ENCODE measurements at regions not wholly inside any gene's neighbourhood (a gene's known extent, or its start where the extent isn't known, plus 50 kb on each side); places are given as distances from the start of the nearest gene placed in this dataset.
A peak's percentile ranks its signal among the peaks of the same experiment; 100 is the strongest.
"Not testable (repeated sequence)": the region's sequence is repeated elsewhere in the genome, so short reads cannot be mapped to it uniquely, and the experiment has no call there.

- DNase-seq; H3K4me3 Mint-ChIP-seq; H3K36me3 Mint-ChIP-seq (ENCODE audit: low read depth); H3K27me3 Mint-ChIP-seq (ENCODE audit: low read depth, poor library complexity); H3K27ac Mint-ChIP-seq: not testable (repeated sequence)
- peaks cover 11% of the 10 kb centered on the region for H3K9me3 Mint-ChIP-seq
- peaks cover 24% of the 10 kb centered on the region for H3K4me1 Mint-ChIP-seq
These were observed 71.0 kb downstream of the DAPL1 start for GRCh38 chr2:158866082-158866481.

DNA sequence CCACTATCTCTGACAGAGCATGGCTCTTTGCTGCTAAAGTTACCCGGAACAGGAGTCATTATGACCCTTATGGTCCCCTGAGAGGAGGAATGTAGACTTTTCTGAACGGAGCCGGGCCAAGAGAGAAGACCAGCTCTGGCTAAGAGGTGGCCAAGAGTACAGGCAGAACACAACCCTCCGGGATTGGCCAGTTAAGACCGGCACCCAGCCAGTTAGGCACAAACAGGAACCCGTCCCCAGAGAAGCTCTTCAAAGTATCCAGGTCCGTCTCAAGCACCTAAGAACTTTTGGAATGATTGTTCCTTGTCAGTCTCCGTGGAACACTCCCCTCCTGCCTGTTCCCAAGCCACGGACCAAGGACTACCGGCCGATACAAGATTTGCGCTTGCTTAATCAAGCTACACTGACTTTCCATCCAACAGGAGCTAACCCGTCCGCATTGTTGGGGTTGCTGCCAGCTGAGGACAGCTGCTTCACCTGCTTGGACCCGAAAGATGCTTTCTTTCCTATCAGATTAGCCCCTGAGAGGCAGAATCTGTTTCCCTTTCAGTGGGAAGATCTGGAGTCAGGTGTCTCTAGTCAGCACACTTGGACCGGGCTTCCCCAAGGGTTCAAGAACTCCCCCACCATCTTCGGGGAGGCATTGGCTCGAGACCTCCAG is 72.5 kb downstream of the DAPL1 start:
- H3K9me3 Mint-ChIP-seq: peaks cover 10% of the 10 kb centered on the region
- H3K27ac Mint-ChIP-seq: peak overlapping the region; percentile 87
- not testable (repeated sequence) for H3K4me3 Mint-ChIP-seq; DNase-seq; H3K27me3 Mint-ChIP-seq (ENCODE audit: low read depth, poor library complexity); H3K36me3 Mint-ChIP-seq (ENCODE audit: low read depth)
- peaks cover 24% of the 10 kb centered on the region for H3K4me1 Mint-ChIP-seq

- not testable (repeated sequence) for H3K36me3 Mint-ChIP-seq (ENCODE audit: low read depth); H3K27me3 Mint-ChIP-seq (ENCODE audit: low read depth, poor library complexity)
- peaks cover 24% of the 10 kb centered on the region for H3K4me1 Mint-ChIP-seq
These were observed 73.3 kb downstream of the DAPL1 start for GRCh38 chr2:158868386-158868785.

DNA sequence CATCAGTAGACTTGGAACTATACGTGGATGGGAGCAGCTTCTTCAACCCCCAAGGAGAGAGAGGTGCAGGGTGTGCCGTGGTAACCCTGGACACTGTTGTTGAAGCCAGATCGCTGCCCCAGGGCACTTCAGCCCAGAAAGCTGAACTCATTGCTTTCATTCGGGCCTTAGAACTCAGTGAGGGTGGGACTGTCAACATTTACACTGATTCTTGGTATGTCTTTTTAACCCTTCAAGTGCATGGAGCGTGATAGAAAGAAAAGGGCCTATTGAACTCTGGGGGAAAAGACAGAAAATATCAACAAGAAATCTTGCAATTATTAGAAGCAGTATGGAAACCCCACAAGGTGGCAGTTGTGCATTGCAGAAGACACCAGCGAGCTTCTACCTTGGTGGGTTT is 74.0 kb downstream of the DAPL1 start:
- Mint-ChIP-seq H3K9me3 (peaks cover 10% of the 10 kb centered on the region), H3K4me1 (peaks cover 24% of the 10 kb centered on the region)
- H3K36me3 Mint-ChIP-seq (ENCODE audit: low read depth); DNase-seq; H3K27ac Mint-ChIP-seq; H3K27me3 Mint-ChIP-seq (ENCODE audit: low read depth, poor library complexity); H3K4me3 Mint-ChIP-seq: not testable (repeated sequence)

More at GRCh38 chr2:158868386-158868785, 73.3 kb downstream of the DAPL1 start:
- not testable (repeated sequence) for H3K27ac Mint-ChIP-seq, DNase-seq, H3K4me3 Mint-ChIP-seq
- peaks cover 10% of the 10 kb centered on the region for H3K9me3 Mint-ChIP-seq

- not testable (repeated sequence) for DNase-seq; H3K4me3 Mint-ChIP-seq; H3K36me3 Mint-ChIP-seq (ENCODE audit: low read depth); H3K27me3 Mint-ChIP-seq (ENCODE audit: low read depth, poor library complexity); H3K9me3 Mint-ChIP-seq; H3K27ac Mint-ChIP-seq
- peaks cover 24% of the 10 kb centered on the region for H3K4me1 Mint-ChIP-seq
These were observed 74.5 kb downstream of the DAPL1 start for GRCh38 chr2:158869609-158870008.

- Mint-ChIP-seq H3K27ac (no peak overlapping the region), H3K9me3 (no peaks in the 10 kb centered on the region), H3K4me3 (no peak overlapping the region), H3K36me3 (ENCODE audit: low read depth) (no peaks in the 10 kb centered on the region), H3K27me3 (ENCODE audit: low read depth, poor library complexity) (peaks cover 17% of the 10 kb centered on the region), H3K4me1 (peaks cover 9% of the 10 kb centered on the region)
- TF ChIP-seq CTCF (IDR thresholded peaks at IDR 0.05): no peak
- no peak for DNase-seq
These were observed 82.9 kb downstream of the DAPL1 start for GRCh38 chr2:158878003-158878402.

DNA sequence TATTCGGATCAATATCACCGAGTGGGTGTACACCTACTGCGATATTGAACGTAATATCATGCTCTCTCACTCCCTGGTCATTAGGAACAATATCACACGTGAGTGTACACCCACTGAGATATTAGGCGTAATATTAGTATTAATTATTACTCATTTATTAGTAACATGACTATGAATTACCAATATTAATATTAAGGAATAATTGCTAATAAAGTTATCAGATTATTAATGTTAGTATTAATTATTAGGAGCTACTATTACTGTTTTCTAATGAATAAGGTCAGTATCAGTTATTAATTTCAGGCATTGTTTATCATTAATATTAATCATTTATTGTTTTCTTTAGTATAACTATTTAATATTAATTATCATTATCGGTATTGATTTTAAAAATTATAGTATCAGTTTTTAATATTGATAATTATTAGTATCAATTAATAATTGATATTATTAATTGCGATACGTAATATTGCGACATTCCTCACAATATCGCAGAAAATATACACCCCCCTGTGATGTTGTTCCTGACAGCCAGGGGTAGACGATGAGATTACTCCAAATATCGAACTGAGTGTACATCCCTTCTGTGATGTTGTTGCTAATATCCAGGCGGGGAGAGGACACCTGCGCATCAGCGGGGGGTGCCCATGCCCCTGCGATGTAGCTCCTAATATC is 84.2 kb downstream of the DAPL1 start:
- DNase-seq: no peak
- TF ChIP-seq CTCF (IDR thresholded peaks at IDR 0.05): no peak
- no peak overlapping the region for H3K4me3 Mint-ChIP-seq

GRCh38 chr2:158882297-158882696 is 86.1 kb upstream of the TANC1 start:
- H3K27ac Mint-ChIP-seq: peak overlapping the region; percentile 11
- no peaks in the 10 kb centered on the region for H3K36me3 Mint-ChIP-seq (ENCODE audit: low read depth)
- no peak overlapping the region for H3K4me3 Mint-ChIP-seq
- no peaks in the 10 kb centered on the region for H3K9me3 Mint-ChIP-seq
- peaks cover 16% of the 10 kb centered on the region for H3K27me3 Mint-ChIP-seq (ENCODE audit: low read depth, poor library complexity)
- TF ChIP-seq CTCF (IDR thresholded peaks at IDR 0.05): no peak
- peaks cover 19% of the 10 kb centered on the region for H3K4me1 Mint-ChIP-seq
- no peak for DNase-seq

More for the DNA sequence above, 84.2 kb downstream of the DAPL1 start:
- Mint-ChIP-seq H3K9me3 (no peaks in the 10 kb centered on the region), H3K36me3 (ENCODE audit: low read depth) (no peaks in the 10 kb centered on the region), H3K4me1 (peaks cover 14% of the 10 kb centered on the region), H3K27ac (no peak overlapping the region), H3K27me3 (ENCODE audit: low read depth, poor library complexity) (peaks cover 17% of the 10 kb centered on the region)

- H3K27me3 Mint-ChIP-seq (ENCODE audit: low read depth, poor library complexity): peaks cover 16% of the 10 kb centered on the region
- H3K27ac Mint-ChIP-seq; DNase-seq; H3K36me3 Mint-ChIP-seq (ENCODE audit: low read depth); H3K4me3 Mint-ChIP-seq; H3K9me3 Mint-ChIP-seq: not testable (repeated sequence)
- peaks cover 19% of the 10 kb centered on the region for H3K4me1 Mint-ChIP-seq
These were observed 83.9 kb upstream of the TANC1 start for GRCh38 chr2:158884552-158884951.

- H3K9me3 Mint-ChIP-seq; H3K4me3 Mint-ChIP-seq; H3K36me3 Mint-ChIP-seq (ENCODE audit: low read depth); H3K27ac Mint-ChIP-seq; DNase-seq: not testable (repeated sequence)
- Mint-ChIP-seq H3K4me1 (peaks cover 19% of the 10 kb centered on the region), H3K27me3 (ENCODE audit: low read depth, poor library complexity) (peaks cover 16% of the 10 kb centered on the region)
These were observed 83.3 kb upstream of the TANC1 start for GRCh38 chr2:158885018-158885678.

DNA sequence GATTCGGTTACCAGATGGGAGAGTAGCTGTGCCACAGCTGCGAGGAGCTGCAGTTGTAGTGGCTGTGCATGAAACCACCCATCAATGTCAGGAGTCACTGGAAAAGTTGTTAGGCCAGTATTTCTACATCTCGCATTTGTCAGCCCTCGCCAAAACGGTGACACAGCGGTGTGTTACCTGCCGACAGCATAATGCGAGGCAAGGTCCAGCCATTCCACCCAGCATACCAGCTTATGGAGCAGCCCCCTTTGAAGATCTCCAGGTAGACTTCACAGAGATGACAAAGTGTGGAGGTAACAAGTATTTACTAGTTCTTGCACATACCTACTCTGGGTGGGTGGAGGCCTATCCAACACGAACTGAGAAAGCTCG is 82.8 kb upstream of the TANC1 start:
- not testable (repeated sequence) for H3K4me3 Mint-ChIP-seq; DNase-seq; H3K36me3 Mint-ChIP-seq (ENCODE audit: low read depth); H3K27ac Mint-ChIP-seq
- Mint-ChIP-seq H3K9me3 (peaks cover 14% of the 10 kb centered on the region), H3K4me1 (peaks cover 19% of the 10 kb centered on the region), H3K27me3 (ENCODE audit: low read depth, poor library complexity) (peaks cover 13% of the 10 kb centered on the region)
